ENCODE measurements at regions not wholly inside any gene's neighbourhood (a gene's known extent, or its start where the extent isn't known, plus 50 kb on each side); places are given as distances from the start of the nearest gene placed in this dataset.

GRCh38 chr17:12538003-12538402, 127.7 kb upstream of the MYOCD start:
- no peak overlapping the region for H3K4me3 Mint-ChIP-seq
- H3K4me1 Mint-ChIP-seq: peaks cover 15% of the 10 kb centered on the region
- peaks cover 6% of the 10 kb centered on the region for H3K9me3 Mint-ChIP-seq
- ChIA-PET POLR2A (no interaction called here), CTCF (interaction anchor here (1.2 to 1.6 kb wide), 3 partner anchors 8 to 204 kb away, joined by 3 to 15 read pairs (median 3); no protein-coding TSS in a partner anchor)
- TF ChIP-seq NFATC4 (CRISPR knock-in tag; IDR thresholded peaks at IDR 0.05) (no peak), ZNF281 (CRISPR knock-in tag; IDR thresholded peaks at IDR 0.05) (no peak), CDX4 (CRISPR knock-in tag; IDR thresholded peaks at IDR 0.05; ENCODE audit: borderline replicate concordance) (no peak), RELA (CRISPR knock-in tag; IDR thresholded peaks at IDR 0.05; ENCODE audit: borderline replicate concordance) (no peak), ZBTB21 (CRISPR knock-in tag; IDR thresholded peaks at IDR 0.05; ENCODE audit: borderline replicate concordance) (no peak), CTCF (IDR thresholded peaks at IDR 0.05) (no peak), SOX15 (CRISPR knock-in tag; IDR thresholded peaks at IDR 0.05) (no peak), STAT6 (CRISPR knock-in tag; conservative IDR thresholded peaks at IDR 0.05; ENCODE audit: low read depth) (no peak), SMAD4 (CRISPR knock-in tag; IDR thresholded peaks at IDR 0.05) (no peak), NR2C2 (CRISPR knock-in tag; IDR thresholded peaks at IDR 0.05) (no peak), PRRX2 (CRISPR knock-in tag; IDR thresholded peaks at IDR 0.05) (no peak), ZNF317 (CRISPR knock-in tag; IDR thresholded peaks at IDR 0.05; ENCODE audit: borderline replicate concordance, low read depth) (no peak), NR1H2 (CRISPR knock-in tag; IDR thresholded peaks at IDR 0.05) (no peak), TP53 (CRISPR knock-in tag; IDR thresholded peaks at IDR 0.05) (no peak), EMX1 (CRISPR knock-in tag; IDR thresholded peaks at IDR 0.05) (no peak), ATF1 (CRISPR knock-in tag; IDR thresholded peaks at IDR 0.05) (no peak), PREB (CRISPR knock-in tag; IDR thresholded peaks at IDR 0.05; ENCODE audit: borderline replicate concordance) (no peak), ZBTB43 (CRISPR knock-in tag; IDR thresholded peaks at IDR 0.05) (no peak)
- ATAC-seq (no peak), DNase-seq (ENCODE audit: low spot score) (no peak)
- H3K27ac Mint-ChIP-seq: no peak overlapping the region
- no peaks in the 10 kb centered on the region for H3K36me3 Mint-ChIP-seq
- no peaks in the 10 kb centered on the region for H3K27me3 Mint-ChIP-seq (ENCODE audit: low read depth)

All from WTC11 (cell line).